ENCODE measurements at regions not wholly inside any gene's neighbourhood (a gene's known extent, or its start where the extent isn't known, plus 50 kb on each side); places are given as distances from the start of the nearest gene placed in this dataset.

GRCh38 chr3:16825617-16826204 is 59.0 kb upstream of the PLCL2 start:
- DNase-seq (no peak), ATAC-seq (ENCODE audit: low read depth in 2 of 2) (no peak)
- no peaks in the 10 kb centered on the region for H3K27me3 Mint-ChIP-seq
- no peaks in the 10 kb centered on the region for H3K36me3 Mint-ChIP-seq
- no peak overlapping the region for H3K27ac Mint-ChIP-seq
- H3K4me3 Mint-ChIP-seq = peak overlapping the region in 1 of 8 donors; percentile 22
- no peaks in the 10 kb centered on the region for H3K9me3 Mint-ChIP-seq
- H3K4me1 Mint-ChIP-seq = peaks cover 15 to 22% (median 22%) of the 10 kb centered on the region in 3 donors

GRCh38 chr3:16828815-16829214 is 55.9 kb upstream of the PLCL2 start:
- DNase-seq (no peak), ATAC-seq (ENCODE audit: low read depth in 2 of 2) (peak; percentile 64 to 68)
- peak overlapping the region in 1 of 8 donors; percentile 5 for H3K4me3 Mint-ChIP-seq
- H3K36me3 Mint-ChIP-seq = no peaks in the 10 kb centered on the region
- H3K27ac Mint-ChIP-seq = no peak overlapping the region
- no peaks in the 10 kb centered on the region for H3K9me3 Mint-ChIP-seq
- peaks cover 10 to 11% (median 11%) of the 10 kb centered on the region in 3 donors for H3K4me1 Mint-ChIP-seq
- no peaks in the 10 kb centered on the region for H3K27me3 Mint-ChIP-seq

- DNase-seq (no peak), ATAC-seq (ENCODE audit: low read depth in 2 of 2) (no peak)
- no peaks in the 10 kb centered on the region for H3K27me3 Mint-ChIP-seq
- no peaks in the 10 kb centered on the region for H3K9me3 Mint-ChIP-seq
- peak overlapping the region in 2 of 6 donors; percentile 13 to 80 for H3K27ac Mint-ChIP-seq
- no peaks in the 10 kb centered on the region for H3K4me1 Mint-ChIP-seq
- H3K4me3 Mint-ChIP-seq = no peak overlapping the region
- H3K36me3 Mint-ChIP-seq = no peaks in the 10 kb centered on the region
Observed at GRCh38 chr3:16831846-16832245, 52.9 kb upstream of the PLCL2 start.

- H3K27ac Mint-ChIP-seq = no peak overlapping the region
- no peaks in the 10 kb centered on the region for H3K9me3 Mint-ChIP-seq
- no peaks in the 10 kb centered on the region for H3K27me3 Mint-ChIP-seq
- ATAC-seq (ENCODE audit: low read depth in 2 of 2) (no peak), DNase-seq (no peak)
- peaks cover 11 to 18% (median 16%) of the 10 kb centered on the region in 3 donors for H3K4me1 Mint-ChIP-seq
- H3K36me3 Mint-ChIP-seq = no peaks in the 10 kb centered on the region
- H3K4me3 Mint-ChIP-seq = no peak overlapping the region
Observed at GRCh38 chr3:16834214-16834613, 50.5 kb upstream of the PLCL2 start.

GRCh38 chr3:16834753-16835152 is 50.0 kb upstream of the PLCL2 start:
- no peaks in the 10 kb centered on the region for H3K9me3 Mint-ChIP-seq

More at GRCh38 chr3:16834753-16835152, 50.0 kb upstream of the PLCL2 start:
- no peak for DNase-seq
- Mint-ChIP-seq H3K27me3 (no peaks in the 10 kb centered on the region), H3K4me3 (no peak overlapping the region), H3K27ac (peak overlapping the region in 1 of 6 donors; percentile 24), H3K4me1 (peaks cover 11 to 18% (median 16%) of the 10 kb centered on the region in 3 donors), H3K36me3 (no peaks in the 10 kb centered on the region)
- no peak for ATAC-seq (ENCODE audit: low read depth in 2 of 2)
